NB4 (cell line): ENCODE measurements at regions not wholly inside any gene's neighbourhood (a gene's known extent, or its start where the extent isn't known, plus 50 kb on each side); places are given as distances from the start of the nearest gene placed in this dataset.

Experiments used
- MYC ChIP-seq: IDR thresholded peaks from 2 replicates; pipeline ENCODE4 v1.6.1; 2011; ENCODE audit warnings: low read depth, low read length
- POLR2A ChIP-seq: IDR thresholded peaks from 2 replicates; pipeline ENCODE4 v1.6.1; 2011; ENCODE audit warnings: mild to moderate bottlenecking; ENCODE audit not compliant: insufficient read length; ENCODE audit errors: extremely low read depth
- TF ChIP-seq, protein P1 (sequence below): IDR thresholded peaks from one replicate; pipeline ENCODE4 v1.5.1; 2012; ENCODE audit warnings: low read depth, low read length
- TF ChIP-seq, protein P2 (sequence below): IDR thresholded peaks from 2 replicates; pipeline ENCODE4 v1.6.1; 2011; ENCODE audit warnings: low read depth, low read length

DNA sequence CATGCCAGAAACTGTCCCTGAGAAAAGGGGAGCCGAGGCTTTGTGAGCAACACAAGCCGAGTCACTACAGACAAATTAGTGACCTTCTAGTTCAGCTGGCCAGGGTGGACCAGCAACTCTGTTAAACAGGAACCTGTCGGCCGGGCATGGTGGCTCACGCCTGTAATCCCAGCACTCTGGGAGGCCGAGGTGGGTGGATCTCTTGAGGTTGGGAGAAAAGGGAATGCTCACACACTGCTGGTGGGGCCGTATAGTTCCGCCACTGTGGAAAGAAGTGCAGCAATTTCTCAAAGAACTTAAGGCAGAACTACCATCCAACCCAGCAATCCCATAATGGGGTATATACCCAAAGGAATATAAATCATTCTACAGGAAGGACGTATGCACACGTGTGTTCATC, 67.8 kb downstream of the C16orf95 start:
- TF ChIP-seq, protein P1, sequence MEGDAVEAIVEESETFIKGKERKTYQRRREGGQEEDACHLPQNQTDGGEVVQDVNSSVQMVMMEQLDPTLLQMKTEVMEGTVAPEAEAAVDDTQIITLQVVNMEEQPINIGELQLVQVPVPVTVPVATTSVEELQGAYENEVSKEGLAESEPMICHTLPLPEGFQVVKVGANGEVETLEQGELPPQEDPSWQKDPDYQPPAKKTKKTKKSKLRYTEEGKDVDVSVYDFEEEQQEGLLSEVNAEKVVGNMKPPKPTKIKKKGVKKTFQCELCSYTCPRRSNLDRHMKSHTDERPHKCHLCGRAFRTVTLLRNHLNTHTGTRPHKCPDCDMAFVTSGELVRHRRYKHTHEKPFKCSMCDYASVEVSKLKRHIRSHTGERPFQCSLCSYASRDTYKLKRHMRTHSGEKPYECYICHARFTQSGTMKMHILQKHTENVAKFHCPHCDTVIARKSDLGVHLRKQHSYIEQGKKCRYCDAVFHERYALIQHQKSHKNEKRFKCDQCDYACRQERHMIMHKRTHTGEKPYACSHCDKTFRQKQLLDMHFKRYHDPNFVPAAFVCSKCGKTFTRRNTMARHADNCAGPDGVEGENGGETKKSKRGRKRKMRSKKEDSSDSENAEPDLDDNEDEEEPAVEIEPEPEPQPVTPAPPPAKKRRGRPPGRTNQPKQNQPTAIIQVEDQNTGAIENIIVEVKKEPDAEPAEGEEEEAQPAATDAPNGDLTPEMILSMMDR, result no peak
- no peak for TF ChIP-seq POLR2A
- TF ChIP-seq, protein P2, sequence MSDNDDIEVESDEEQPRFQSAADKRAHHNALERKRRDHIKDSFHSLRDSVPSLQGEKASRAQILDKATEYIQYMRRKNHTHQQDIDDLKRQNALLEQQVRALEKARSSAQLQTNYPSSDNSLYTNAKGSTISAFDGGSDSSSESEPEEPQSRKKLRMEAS, result no peak
- no peak for TF ChIP-seq MYC
